GM12874 (cell line): ENCODE measurements at regions not wholly inside any gene's neighbourhood (a gene's known extent, or its start where the extent isn't known, plus 50 kb on each side); places are given as distances from the start of the nearest gene placed in this dataset.

Source experiments
- CTCF ChIP-seq: IDR thresholded peaks from 2 replicates; pipeline ENCODE4 v1.5.1; 2011; ENCODE audit warnings: low read depth, mild to moderate bottlenecking, control low read depth, low read length, moderate library complexity; ENCODE audit not compliant: insufficient read depth

- no peak for TF ChIP-seq CTCF
Observed at GRCh38 chr6:145206247-145206907, 528.9 kb downstream of the EPM2A start.

- no peak for TF ChIP-seq CTCF
Observed at GRCh38 chr6:145208474-145208873, 526.8 kb downstream of the EPM2A start.

- no peak for TF ChIP-seq CTCF
Observed at GRCh38 chr6:145209272-145209671, 526.0 kb downstream of the EPM2A start.

DNA sequence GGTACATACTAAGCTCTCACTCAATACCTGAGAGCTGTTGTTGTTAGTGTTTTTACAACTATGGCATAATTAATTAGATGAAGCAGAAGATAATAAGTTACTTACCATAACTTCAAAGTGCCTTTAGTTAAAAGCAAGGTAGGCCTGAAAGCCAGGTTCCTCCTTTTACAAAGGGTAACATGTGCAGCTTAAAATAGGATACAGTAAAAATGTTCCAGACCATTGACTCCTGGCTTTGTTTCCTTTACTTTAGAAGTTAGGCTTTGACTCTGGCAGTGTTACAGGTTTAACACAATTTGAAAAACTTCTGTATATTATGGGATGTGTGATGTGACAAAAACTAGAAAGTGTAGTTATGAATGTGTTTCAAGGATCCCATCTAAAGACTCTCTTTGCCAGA is 522.5 kb downstream of the EPM2A start:
- no peak for TF ChIP-seq CTCF

DNA sequence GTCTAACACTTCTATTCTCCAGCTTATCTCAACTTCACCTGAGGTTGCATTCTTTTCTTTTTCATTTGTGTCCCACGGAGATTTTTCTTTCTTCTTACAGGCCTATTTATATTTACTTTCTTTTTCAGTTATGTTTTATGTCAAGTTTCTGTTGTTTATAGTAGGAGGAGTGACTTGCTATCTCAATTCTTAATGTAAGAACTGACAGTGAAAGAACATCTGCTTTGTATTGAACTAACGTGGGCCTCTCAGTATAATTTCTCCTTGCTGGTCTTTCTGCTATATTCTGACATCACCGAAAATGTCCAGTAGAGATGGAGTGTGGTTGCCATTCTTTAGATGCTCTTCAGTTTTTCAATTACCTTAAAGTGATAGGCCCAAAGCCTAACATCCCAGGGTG is 521.7 kb downstream of the EPM2A start:
- TF ChIP-seq CTCF, result no peak

DNA sequence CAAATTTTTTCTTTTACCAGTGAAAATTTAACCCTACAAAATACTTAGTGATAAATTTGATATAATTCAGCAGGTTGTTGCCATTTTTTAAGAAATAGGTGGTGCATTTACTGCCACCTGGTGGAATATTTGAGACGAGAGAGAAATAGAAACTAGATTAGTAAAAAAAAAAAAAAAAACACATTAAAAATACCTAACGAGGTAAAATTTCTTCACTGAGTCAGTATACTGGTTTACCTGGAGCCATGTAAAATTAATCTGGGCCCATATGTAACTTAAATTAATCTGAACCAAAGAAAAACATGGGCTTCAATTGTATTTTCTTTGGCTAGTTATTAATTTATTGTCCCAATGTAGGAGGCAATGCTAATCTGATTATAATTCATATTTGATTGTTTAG is 520.8 kb downstream of the EPM2A start:
- TF ChIP-seq CTCF, result no peak

- TF ChIP-seq CTCF, result no peak
Observed at GRCh38 chr6:145224450-145224849, 510.9 kb downstream of the EPM2A start.
